ENCODE measurements at regions not wholly inside any gene's neighbourhood (a gene's known extent, or its start where the extent isn't known, plus 50 kb on each side); places are given as distances from the start of the nearest gene placed in this dataset.

DNA sequence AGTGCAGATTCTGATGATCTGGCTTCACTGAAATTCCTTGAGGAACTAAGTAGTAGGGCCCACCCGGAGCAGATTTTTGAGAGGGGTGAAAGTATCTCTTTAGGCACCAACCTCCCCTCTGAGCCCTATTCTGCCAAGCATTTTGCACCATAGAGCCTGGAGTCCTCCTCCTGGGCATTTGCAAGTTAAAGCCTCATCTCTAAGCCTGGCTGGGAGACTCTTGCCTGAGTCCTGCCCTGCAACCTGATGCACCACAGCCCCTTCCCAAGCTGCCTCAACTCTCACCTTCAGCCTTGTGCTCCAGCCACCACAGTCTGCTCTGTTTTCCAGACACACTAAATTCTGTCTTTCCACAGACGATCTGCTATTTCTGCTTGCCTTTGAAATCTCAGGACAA is 79.6 kb upstream of the PKDCC start:
- no peak for DNase-seq (ENCODE audit: low read depth in 1 of 2, low spot score in 1 of 2)
- no peak overlapping the region for H3K27ac ChIP-seq (replicated peaks)
- TF ChIP-seq, protein P1, sequence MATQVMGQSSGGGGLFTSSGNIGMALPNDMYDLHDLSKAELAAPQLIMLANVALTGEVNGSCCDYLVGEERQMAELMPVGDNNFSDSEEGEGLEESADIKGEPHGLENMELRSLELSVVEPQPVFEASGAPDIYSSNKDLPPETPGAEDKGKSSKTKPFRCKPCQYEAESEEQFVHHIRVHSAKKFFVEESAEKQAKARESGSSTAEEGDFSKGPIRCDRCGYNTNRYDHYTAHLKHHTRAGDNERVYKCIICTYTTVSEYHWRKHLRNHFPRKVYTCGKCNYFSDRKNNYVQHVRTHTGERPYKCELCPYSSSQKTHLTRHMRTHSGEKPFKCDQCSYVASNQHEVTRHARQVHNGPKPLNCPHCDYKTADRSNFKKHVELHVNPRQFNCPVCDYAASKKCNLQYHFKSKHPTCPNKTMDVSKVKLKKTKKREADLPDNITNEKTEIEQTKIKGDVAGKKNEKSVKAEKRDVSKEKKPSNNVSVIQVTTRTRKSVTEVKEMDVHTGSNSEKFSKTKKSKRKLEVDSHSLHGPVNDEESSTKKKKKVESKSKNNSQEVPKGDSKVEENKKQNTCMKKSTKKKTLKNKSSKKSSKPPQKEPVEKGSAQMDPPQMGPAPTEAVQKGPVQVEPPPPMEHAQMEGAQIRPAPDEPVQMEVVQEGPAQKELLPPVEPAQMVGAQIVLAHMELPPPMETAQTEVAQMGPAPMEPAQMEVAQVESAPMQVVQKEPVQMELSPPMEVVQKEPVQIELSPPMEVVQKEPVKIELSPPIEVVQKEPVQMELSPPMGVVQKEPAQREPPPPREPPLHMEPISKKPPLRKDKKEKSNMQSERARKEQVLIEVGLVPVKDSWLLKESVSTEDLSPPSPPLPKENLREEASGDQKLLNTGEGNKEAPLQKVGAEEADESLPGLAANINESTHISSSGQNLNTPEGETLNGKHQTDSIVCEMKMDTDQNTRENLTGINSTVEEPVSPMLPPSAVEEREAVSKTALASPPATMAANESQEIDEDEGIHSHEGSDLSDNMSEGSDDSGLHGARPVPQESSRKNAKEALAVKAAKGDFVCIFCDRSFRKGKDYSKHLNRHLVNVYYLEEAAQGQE (IDR thresholded peaks at IDR 0.05; ENCODE audit: insufficient replicate concordance, low read depth) = no peak
- TF ChIP-seq POLR2AphosphoS5 (IDR thresholded peaks at IDR 0.05; ENCODE audit: low read depth) (no peak), GABPA (IDR thresholded peaks at IDR 0.05; ENCODE audit: low read depth) (no peak), SPI1 (IDR thresholded peaks at IDR 0.05; ENCODE audit: borderline replicate concordance, low read depth) (no peak)
- TF ChIP-seq, protein P2, sequence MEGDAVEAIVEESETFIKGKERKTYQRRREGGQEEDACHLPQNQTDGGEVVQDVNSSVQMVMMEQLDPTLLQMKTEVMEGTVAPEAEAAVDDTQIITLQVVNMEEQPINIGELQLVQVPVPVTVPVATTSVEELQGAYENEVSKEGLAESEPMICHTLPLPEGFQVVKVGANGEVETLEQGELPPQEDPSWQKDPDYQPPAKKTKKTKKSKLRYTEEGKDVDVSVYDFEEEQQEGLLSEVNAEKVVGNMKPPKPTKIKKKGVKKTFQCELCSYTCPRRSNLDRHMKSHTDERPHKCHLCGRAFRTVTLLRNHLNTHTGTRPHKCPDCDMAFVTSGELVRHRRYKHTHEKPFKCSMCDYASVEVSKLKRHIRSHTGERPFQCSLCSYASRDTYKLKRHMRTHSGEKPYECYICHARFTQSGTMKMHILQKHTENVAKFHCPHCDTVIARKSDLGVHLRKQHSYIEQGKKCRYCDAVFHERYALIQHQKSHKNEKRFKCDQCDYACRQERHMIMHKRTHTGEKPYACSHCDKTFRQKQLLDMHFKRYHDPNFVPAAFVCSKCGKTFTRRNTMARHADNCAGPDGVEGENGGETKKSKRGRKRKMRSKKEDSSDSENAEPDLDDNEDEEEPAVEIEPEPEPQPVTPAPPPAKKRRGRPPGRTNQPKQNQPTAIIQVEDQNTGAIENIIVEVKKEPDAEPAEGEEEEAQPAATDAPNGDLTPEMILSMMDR (IDR thresholded peaks at IDR 0.05; ENCODE audit: insufficient read depth, low read length) = no peak
- no peaks in the 10 kb centered on the region for H3K27me3 ChIP-seq (ENCODE audit: insufficient read depth, poor library complexity, severe bottlenecking)
- no peak overlapping the region for H3K4me3 ChIP-seq (replicated peaks; ENCODE audit: insufficient read depth, low read length)

- DNase-seq (ENCODE audit: low read depth in 1 of 2, low spot score in 1 of 2) = no peak
- no peak overlapping the region for H3K4me3 ChIP-seq (replicated peaks; ENCODE audit: insufficient read depth, low read length)
- H3K27me3 ChIP-seq (ENCODE audit: insufficient read depth, poor library complexity, severe bottlenecking) = no peaks in the 10 kb centered on the region
- TF ChIP-seq, protein P1 (IDR thresholded peaks at IDR 0.05; ENCODE audit: insufficient replicate concordance, low read depth) = no peak
- no peak for TF ChIP-seq SPI1 (IDR thresholded peaks at IDR 0.05; ENCODE audit: borderline replicate concordance, low read depth)
- no peak for TF ChIP-seq GABPA (IDR thresholded peaks at IDR 0.05; ENCODE audit: low read depth)
- TF ChIP-seq, protein P2 (IDR thresholded peaks at IDR 0.05; ENCODE audit: insufficient read depth, low read length) = no peak
- TF ChIP-seq POLR2AphosphoS5 (IDR thresholded peaks at IDR 0.05; ENCODE audit: low read depth) = no peak
- no peak overlapping the region for H3K27ac ChIP-seq (replicated peaks)
Measured at GRCh38 chr2:41970988-41971660, 76.7 kb upstream of the PKDCC start.

DNA sequence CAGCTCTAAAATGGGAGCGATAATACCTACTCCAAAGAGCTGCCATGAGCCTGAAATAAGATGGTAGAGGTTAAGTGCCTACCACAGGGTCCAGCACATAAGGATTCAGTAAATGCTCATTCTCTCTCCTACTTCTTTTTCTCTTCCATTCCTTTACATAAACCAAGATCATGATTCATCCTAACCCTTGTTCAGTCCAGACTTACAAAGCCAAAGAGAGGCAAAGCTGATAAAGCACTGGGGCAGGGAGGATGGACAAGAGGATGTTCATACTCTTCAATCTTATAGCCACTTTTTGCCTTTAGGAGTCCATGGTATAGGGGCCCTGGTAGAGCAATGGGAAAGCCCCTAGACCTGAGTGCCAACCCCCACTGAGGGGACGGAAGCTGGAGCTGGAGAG is 75.6 kb upstream of the PKDCC start:
- H3K4me3 ChIP-seq (replicated peaks; ENCODE audit: insufficient read depth, low read length) = no peak overlapping the region
- TF ChIP-seq POLR2AphosphoS5 (IDR thresholded peaks at IDR 0.05; ENCODE audit: low read depth) (no peak), GABPA (IDR thresholded peaks at IDR 0.05; ENCODE audit: low read depth) (no peak), SPI1 (IDR thresholded peaks at IDR 0.05; ENCODE audit: borderline replicate concordance, low read depth) (no peak)
- TF ChIP-seq, protein P1 (IDR thresholded peaks at IDR 0.05; ENCODE audit: insufficient replicate concordance, low read depth) = no peak
- TF ChIP-seq, protein P2 (IDR thresholded peaks at IDR 0.05; ENCODE audit: insufficient read depth, low read length) = no peak
- no peak for DNase-seq (ENCODE audit: low read depth in 1 of 2, low spot score in 1 of 2)
- no peaks in the 10 kb centered on the region for H3K27me3 ChIP-seq (ENCODE audit: insufficient read depth, poor library complexity, severe bottlenecking)
- H3K27ac ChIP-seq (replicated peaks) = no peak overlapping the region

Data from HL-60 (cell line).